ENCODE measurements at regions not wholly inside any gene's neighbourhood (a gene's known extent, or its start where the extent isn't known, plus 50 kb on each side); places are given as distances from the start of the nearest gene placed in this dataset.

DNA sequence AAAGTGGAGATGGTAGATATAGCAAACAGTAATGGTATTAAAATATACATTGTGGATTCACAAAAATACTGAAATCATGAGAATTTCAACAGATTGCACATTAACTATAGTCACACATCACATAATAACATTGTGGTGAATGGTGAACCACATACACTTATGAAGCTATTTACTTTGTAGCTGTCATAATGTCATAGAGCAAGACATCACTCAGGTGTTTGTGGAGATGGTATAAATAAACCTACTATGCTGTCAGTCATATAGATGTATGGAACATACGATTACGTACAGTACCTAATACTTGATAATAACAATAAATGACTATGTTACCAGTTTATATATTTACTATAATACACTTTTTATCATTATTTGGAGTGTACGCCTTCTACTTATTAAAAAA, 1416.0 kb upstream of the ALCAM start:
- no TSS peak for BruUV-seq (replicated peaks)
- in situ Hi-C loops (cut with MboI): no loop called here
- H2AFZ ChIP-seq (ENCODE audit: control insufficient read depth, low read depth, low read length): no peak overlapping the region
- no peak for FAIRE-seq
- H3K36me3 ChIP-seq (ENCODE audit: control insufficient read depth in 2 of 2, insufficient read depth in 2 of 2, low read length in 1 of 2): no peaks in the 10 kb centered on the region
- DNase-seq (ENCODE audit: low read depth, low spot score): no peak
- H3K9me3 ChIP-seq (replicated peaks; ENCODE audit: control insufficient read depth, insufficient read depth, low read length): no peaks in the 10 kb centered on the region
- H3K9ac ChIP-seq (ENCODE audit: control insufficient read depth, insufficient read depth, low read length): no peak overlapping the region
- ChIA-PET CTCF (interaction anchor here (0.6 to 1.3 kb wide), 3 partner anchors 14 to 190 kb away, joined by 3 to 4 read pairs (median 3); no protein-coding TSS in a partner anchor), POLR2A (interaction anchor here (0.7 to 1.4 kb wide), 3 partner anchors 13 to 21 kb away, joined by 3 to 6 read pairs (median 5); no protein-coding TSS in a partner anchor), RAD21 (ENCODE audit: unreplicated experiment) (interaction anchor here (1.1 to 1.7 kb wide), 4 partner anchors 14 to 32 kb away, joined by 3 to 6 read pairs (median 4); no protein-coding TSS in a partner anchor), SMC1A (ENCODE audit: uncharacterized antibody, unreplicated experiment) (interaction anchor here (1.1 to 3.1 kb wide), 9 partner anchors 11 to 46 kb away, joined by 3 to 13 read pairs (median 5); no protein-coding TSS in a partner anchor)
- H3K27ac ChIP-seq (ENCODE audit: control insufficient read depth, insufficient read depth): no peak overlapping the region
- H3K27me3 ChIP-seq (replicated peaks in 1 of 2; ENCODE audit: control insufficient read depth in 2 of 2, insufficient read depth in 2 of 2, low read length in 1 of 2): no peaks in the 10 kb centered on the region
- H3K79me2 ChIP-seq (ENCODE audit: control insufficient read depth, insufficient read depth, low read length): no peaks in the 10 kb centered on the region
- no peaks in the 10 kb centered on the region for H3K4me1 ChIP-seq (ENCODE audit: control insufficient read depth, insufficient read depth, low read length)
- intact Hi-C loops (cut with micrococcal nuclease; ENCODE audit: unreplicated experiment): no loop called here
- no peaks in the 10 kb centered on the region for H4K20me1 ChIP-seq (ENCODE audit: control insufficient read depth, insufficient read depth)
- H3K4me2 ChIP-seq (ENCODE audit: control insufficient read depth, insufficient read depth): no peak overlapping the region
- 21% methylated on average over 3 of the region's 3 CpGs for WGBS (ENCODE audit: insufficient coverage, insufficient replicate concordance, low lambda C conversion rate, missing lambda C conversion rate)
- no peak for ATAC-seq
- no peak overlapping the region for H3K4me3 ChIP-seq
- TF ChIP-seq NR2C2 (IDR thresholded peaks at IDR 0.05; ENCODE audit: borderline replicate concordance, control insufficient read depth, insufficient read length, low read depth) (no peak), CHD4 (IDR thresholded peaks at IDR 0.05) (no peak), BHLHE40 (IDR thresholded peaks at IDR 0.05; ENCODE audit: borderline replicate concordance in 1 of 2, low read depth in 2 of 2, low read length in 1 of 2) (no peak), CHD1 (IDR thresholded peaks at IDR 0.05; ENCODE audit: low read depth, low read length) (no peak), SMAD5 (IDR thresholded peaks at IDR 0.05; ENCODE audit: low read depth) (no peak), ZNF207 (IDR thresholded peaks at IDR 0.05; ENCODE audit: borderline replicate concordance) (no peak)
- TF ChIP-seq, protein P1, sequence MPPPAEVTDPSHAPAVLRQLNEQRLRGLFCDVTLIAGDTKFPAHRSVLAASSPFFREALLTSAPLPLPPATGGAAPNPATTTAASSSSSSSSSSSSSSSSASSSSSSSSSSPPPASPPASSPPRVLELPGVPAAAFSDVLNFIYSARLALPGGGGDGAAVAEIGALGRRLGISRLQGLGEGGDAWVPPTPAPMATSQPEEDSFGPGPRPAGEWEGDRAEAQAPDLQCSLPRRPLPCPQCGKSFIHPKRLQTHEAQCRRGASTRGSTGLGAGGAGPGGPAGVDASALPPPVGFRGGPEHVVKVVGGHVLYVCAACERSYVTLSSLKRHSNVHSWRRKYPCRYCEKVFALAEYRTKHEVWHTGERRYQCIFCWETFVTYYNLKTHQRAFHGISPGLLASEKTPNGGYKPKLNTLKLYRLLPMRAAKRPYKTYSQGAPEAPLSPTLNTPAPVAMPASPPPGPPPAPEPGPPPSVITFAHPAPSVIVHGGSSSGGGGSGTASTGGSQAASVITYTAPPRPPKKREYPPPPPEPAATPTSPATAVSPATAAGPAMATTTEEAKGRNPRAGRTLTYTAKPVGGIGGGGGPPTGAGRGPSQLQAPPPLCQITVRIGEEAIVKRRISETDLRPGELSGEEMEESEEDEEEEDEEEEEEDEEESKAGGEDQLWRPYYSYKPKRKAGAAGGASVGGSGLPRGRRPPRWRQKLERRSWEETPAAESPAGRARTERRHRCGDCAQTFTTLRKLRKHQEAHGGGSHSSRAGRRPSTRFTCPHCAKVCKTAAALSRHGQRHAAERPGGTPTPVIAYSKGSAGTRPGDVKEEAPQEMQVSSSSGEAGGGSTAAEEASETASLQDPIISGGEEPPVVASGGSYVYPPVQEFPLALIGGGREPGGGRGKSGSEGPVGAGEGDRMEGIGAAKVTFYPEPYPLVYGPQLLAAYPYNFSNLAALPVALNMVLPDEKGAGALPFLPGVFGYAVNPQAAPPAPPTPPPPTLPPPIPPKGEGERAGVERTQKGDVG (CRISPR knock-in tag; IDR thresholded peaks at IDR 0.05): no peak
- TF ChIP-seq, protein P2, sequence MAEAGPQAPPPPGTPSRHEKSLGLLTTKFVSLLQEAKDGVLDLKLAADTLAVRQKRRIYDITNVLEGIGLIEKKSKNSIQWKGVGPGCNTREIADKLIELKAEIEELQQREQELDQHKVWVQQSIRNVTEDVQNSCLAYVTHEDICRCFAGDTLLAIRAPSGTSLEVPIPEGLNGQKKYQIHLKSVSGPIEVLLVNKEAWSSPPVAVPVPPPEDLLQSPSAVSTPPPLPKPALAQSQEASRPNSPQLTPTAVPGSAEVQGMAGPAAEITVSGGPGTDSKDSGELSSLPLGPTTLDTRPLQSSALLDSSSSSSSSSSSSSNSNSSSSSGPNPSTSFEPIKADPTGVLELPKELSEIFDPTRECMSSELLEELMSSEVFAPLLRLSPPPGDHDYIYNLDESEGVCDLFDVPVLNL (IDR thresholded peaks at IDR 0.05; ENCODE audit: low read depth, low read length): no peak
- TF ChIP-seq, protein P3, sequence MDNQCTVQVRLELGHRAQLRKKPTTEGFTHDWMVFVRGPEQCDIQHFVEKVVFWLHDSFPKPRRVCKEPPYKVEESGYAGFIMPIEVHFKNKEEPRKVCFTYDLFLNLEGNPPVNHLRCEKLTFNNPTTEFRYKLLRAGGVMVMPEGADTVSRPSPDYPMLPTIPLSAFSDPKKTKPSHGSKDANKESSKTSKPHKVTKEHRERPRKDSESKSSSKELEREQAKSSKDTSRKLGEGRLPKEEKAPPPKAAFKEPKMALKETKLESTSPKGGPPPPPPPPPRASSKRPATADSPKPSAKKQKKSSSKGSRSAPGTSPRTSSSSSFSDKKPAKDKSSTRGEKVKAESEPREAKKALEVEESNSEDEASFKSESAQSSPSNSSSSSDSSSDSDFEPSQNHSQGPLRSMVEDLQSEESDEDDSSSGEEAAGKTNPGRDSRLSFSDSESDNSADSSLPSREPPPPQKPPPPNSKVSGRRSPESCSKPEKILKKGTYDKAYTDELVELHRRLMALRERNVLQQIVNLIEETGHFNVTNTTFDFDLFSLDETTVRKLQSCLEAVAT (IDR thresholded peaks at IDR 0.05): no peak
- TF ChIP-seq, protein P4, sequence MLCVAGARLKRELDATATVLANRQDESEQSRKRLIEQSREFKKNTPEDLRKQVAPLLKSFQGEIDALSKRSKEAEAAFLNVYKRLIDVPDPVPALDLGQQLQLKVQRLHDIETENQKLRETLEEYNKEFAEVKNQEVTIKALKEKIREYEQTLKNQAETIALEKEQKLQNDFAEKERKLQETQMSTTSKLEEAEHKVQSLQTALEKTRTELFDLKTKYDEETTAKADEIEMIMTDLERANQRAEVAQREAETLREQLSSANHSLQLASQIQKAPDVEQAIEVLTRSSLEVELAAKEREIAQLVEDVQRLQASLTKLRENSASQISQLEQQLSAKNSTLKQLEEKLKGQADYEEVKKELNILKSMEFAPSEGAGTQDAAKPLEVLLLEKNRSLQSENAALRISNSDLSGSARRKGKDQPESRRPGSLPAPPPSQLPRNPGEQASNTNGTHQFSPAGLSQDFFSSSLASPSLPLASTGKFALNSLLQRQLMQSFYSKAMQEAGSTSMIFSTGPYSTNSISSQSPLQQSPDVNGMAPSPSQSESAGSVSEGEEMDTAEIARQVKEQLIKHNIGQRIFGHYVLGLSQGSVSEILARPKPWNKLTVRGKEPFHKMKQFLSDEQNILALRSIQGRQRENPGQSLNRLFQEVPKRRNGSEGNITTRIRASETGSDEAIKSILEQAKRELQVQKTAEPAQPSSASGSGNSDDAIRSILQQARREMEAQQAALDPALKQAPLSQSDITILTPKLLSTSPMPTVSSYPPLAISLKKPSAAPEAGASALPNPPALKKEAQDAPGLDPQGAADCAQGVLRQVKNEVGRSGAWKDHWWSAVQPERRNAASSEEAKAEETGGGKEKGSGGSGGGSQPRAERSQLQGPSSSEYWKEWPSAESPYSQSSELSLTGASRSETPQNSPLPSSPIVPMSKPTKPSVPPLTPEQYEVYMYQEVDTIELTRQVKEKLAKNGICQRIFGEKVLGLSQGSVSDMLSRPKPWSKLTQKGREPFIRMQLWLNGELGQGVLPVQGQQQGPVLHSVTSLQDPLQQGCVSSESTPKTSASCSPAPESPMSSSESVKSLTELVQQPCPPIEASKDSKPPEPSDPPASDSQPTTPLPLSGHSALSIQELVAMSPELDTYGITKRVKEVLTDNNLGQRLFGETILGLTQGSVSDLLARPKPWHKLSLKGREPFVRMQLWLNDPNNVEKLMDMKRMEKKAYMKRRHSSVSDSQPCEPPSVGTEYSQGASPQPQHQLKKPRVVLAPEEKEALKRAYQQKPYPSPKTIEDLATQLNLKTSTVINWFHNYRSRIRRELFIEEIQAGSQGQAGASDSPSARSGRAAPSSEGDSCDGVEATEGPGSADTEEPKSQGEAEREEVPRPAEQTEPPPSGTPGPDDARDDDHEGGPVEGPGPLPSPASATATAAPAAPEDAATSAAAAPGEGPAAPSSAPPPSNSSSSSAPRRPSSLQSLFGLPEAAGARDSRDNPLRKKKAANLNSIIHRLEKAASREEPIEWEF (IDR thresholded peaks at IDR 0.05; ENCODE audit: insufficient replicate concordance, low read depth, low read length): no peak
